Keratinocyte (primary cell): ENCODE measurements at regions not wholly inside any gene's neighbourhood (a gene's known extent, or its start where the extent isn't known, plus 50 kb on each side); places are given as distances from the start of the nearest gene placed in this dataset.

Experiments
- DNase-seq: peaks from one replicate; pipeline ENCODE4 v3.0.0-alpha.2; 2011; ENCODE audit warnings: low read depth, missing footprints, low spot score
- FAIRE-seq: peaks from 2 replicates; lab custom pipeline; 2011; peaks lifted over from hg19 to GRCh38; lab: Jason Lieb, UNC
- H2AFZ ChIP-seq: 2 replicates; pipeline ENCODE4 v1.6.0; 2012; ENCODE audit warnings: low read length, control low read depth, inconsistent platforms; ENCODE audit not compliant: control insufficient read depth
- H3K27ac ChIP-seq: 2 replicates; pipeline ENCODE4 v1.5.1; 2011; ENCODE audit warnings: low read length; ENCODE audit not compliant: control insufficient read depth, insufficient read depth
- H3K27me3 ChIP-seq: 3 replicates; pipeline ENCODE4 v1.6.0; 2011; ENCODE audit warnings: low read length; ENCODE audit not compliant: control insufficient read depth, insufficient read depth; ENCODE audit errors: extremely low read depth
- H3K36me3 ChIP-seq, 2 experiments: 2 replicates in 1 of 2; 3 replicates in 1 of 2; pipeline ENCODE4 v1.5.1; 2011; ENCODE audit warnings: low read length in 2 of 2, mild to moderate bottlenecking in 1 of 2; ENCODE audit not compliant: control insufficient read depth in 2 of 2, insufficient read depth in 2 of 2; ENCODE audit errors: extremely low read depth in 1 of 2
- H3K4me1 ChIP-seq: 3 replicates; pipeline ENCODE4 v1.5.1; 2011; ENCODE audit warnings: low read length; ENCODE audit not compliant: control insufficient read depth, insufficient read depth; ENCODE audit errors: extremely low read depth
- H3K4me2 ChIP-seq: 3 replicates; pipeline ENCODE4 v1.6.0; 2011; ENCODE audit warnings: low read depth, low read length; ENCODE audit not compliant: control insufficient read depth, insufficient read depth; ENCODE audit errors: extremely low read depth
- H3K4me3 ChIP-seq, 3 experiments: fragments of 200-600 bp in 1 of 3; sonication (generic) in 1 of 3; 2 replicates in 2 of 3; 3 replicates in 1 of 3; pipeline ENCODE4 v1.5.1; 2011 to 2016; ENCODE audit warnings: low read length in 3 of 3, mild to moderate bottlenecking in 3 of 3, control low read depth in 2 of 3, inconsistent platforms in 1 of 3, low read depth in 1 of 3, mixed read lengths in 1 of 3, mixed run types in 1 of 3, moderate library complexity in 1 of 3; ENCODE audit not compliant: control insufficient read depth in 2 of 3, insufficient read depth in 2 of 3; ENCODE audit errors: extremely low read depth in 1 of 3
- H3K79me2 ChIP-seq: 2 replicates; pipeline ENCODE4 v1.6.0; 2012; ENCODE audit warnings: low read length; ENCODE audit not compliant: control insufficient read depth, insufficient read depth
- H3K9ac ChIP-seq: 3 replicates; pipeline ENCODE4 v1.6.0; 2011; ENCODE audit warnings: low read length; ENCODE audit not compliant: control insufficient read depth, insufficient read depth; ENCODE audit errors: extremely low read depth
- H3K9me1 ChIP-seq: 3 replicates; pipeline ENCODE4 v1.6.0; 2011; ENCODE audit warnings: low read length; ENCODE audit not compliant: control insufficient read depth, insufficient read depth; ENCODE audit errors: extremely low read depth
- H3K9me3 ChIP-seq: 2 replicates; pipeline ENCODE4 v1.5.1; 2012; ENCODE audit warnings: low read depth, low read length; ENCODE audit not compliant: control insufficient read depth
- H4K20me1 ChIP-seq: 3 replicates; pipeline ENCODE4 v1.6.0; 2011; ENCODE audit warnings: low read length; ENCODE audit not compliant: control insufficient read depth, insufficient read depth; ENCODE audit errors: extremely low read depth
- CTCF ChIP-seq, 3 experiments: IDR thresholded peaks in 1 of 3; conservative IDR thresholded peaks in 1 of 3; optimal IDR thresholded peaks in 1 of 3; 2 replicates in 2 of 3; 3 replicates in 1 of 3; pipeline versions ENCODE3 to v1.5.1; 2011; ENCODE audit warnings: low read length in 3 of 3, mild to moderate bottlenecking in 3 of 3, moderate library complexity in 2 of 3, control low read depth in 1 of 3, inconsistent platforms in 1 of 3; ENCODE audit not compliant: insufficient read depth in 2 of 3; ENCODE audit errors: extremely low read depth in 1 of 3
- EZH2 ChIP-seq: IDR thresholded peaks from one replicate; pipeline ENCODE4 v1.6.1; 2012; ENCODE audit warnings: inconsistent platforms, mild to moderate bottlenecking, low read length, moderate library complexity
- dilution Hi-C: fragments of 300-500 bp; cut with MboI; formaldehyde crosslinking; loops from one replicate; pipeline ENCODE4 v1.7.0; 2020; ENCODE audit warnings: low sequenced_read_pairs; ENCODE audit not compliant: extremely low pct_ligation_motif_present

GRCh38 chr7:13016036-13016581, 328.7 kb downstream of the ARL4A start:
- no peaks in the 10 kb centered on the region for H3K79me2 ChIP-seq
- H3K9me1 ChIP-seq = no peaks in the 10 kb centered on the region
- peaks cover 17% of the 10 kb centered on the region for H3K4me1 ChIP-seq
- no peak overlapping the region for H3K9ac ChIP-seq
- H3K4me3 ChIP-seq = no peak overlapping the region
- no peaks in the 10 kb centered on the region for H3K27me3 ChIP-seq
- H3K4me2 ChIP-seq = no peak overlapping the region
- no peak for FAIRE-seq
- no peak overlapping the region for H3K27ac ChIP-seq
- no peaks in the 10 kb centered on the region for H3K9me3 ChIP-seq
- DNase-seq = no peak
- no peak for TF ChIP-seq CTCF (optimal IDR thresholded peaks at IDR 0.05 in 1 of 3, IDR thresholded peaks at IDR 0.05 in 1 of 3, conservative IDR thresholded peaks at IDR 0.05 in 1 of 3; ENCODE audit: extremely low read depth in 1 of 3, insufficient read depth in 2 of 3, low read length in 3 of 3)
- no peak for TF ChIP-seq EZH2
- H4K20me1 ChIP-seq = no peaks in the 10 kb centered on the region
- dilution Hi-C loops = no loop called here
- no peak overlapping the region for H2AFZ ChIP-seq
- no peaks in the 10 kb centered on the region for H3K36me3 ChIP-seq

GRCh38 chr7:13016592-13017332, 329.3 kb downstream of the ARL4A start:
- no peaks in the 10 kb centered on the region for H4K20me1 ChIP-seq
- H3K36me3 ChIP-seq = no peaks in the 10 kb centered on the region
- no peak for FAIRE-seq
- peak; percentile 4 for DNase-seq
- H3K4me2 ChIP-seq = peak overlapping the region; percentile 86
- dilution Hi-C loops = no loop called here
- H3K27me3 ChIP-seq = no peaks in the 10 kb centered on the region
- H3K9me1 ChIP-seq = no peaks in the 10 kb centered on the region
- peak overlapping the region; percentile 42 for H3K9ac ChIP-seq
- H3K27ac ChIP-seq = peak overlapping the region; percentile 70
- peak overlapping the region in 1 of 3 experiments; percentile 38 for H3K4me3 ChIP-seq
- H3K4me1 ChIP-seq = peaks cover 17% of the 10 kb centered on the region
- H3K9me3 ChIP-seq = no peaks in the 10 kb centered on the region
- H2AFZ ChIP-seq = peak overlapping the region; percentile 79
- H3K79me2 ChIP-seq = no peaks in the 10 kb centered on the region
- no peak for TF ChIP-seq CTCF (optimal IDR thresholded peaks at IDR 0.05 in 1 of 3, IDR thresholded peaks at IDR 0.05 in 1 of 3, conservative IDR thresholded peaks at IDR 0.05 in 1 of 3; ENCODE audit: extremely low read depth in 1 of 3, insufficient read depth in 2 of 3, low read length in 3 of 3)
- no peak for TF ChIP-seq EZH2
